Neuronal stem cell (in vitro differentiated cells): ENCODE measurements at regions not wholly inside any gene's neighbourhood (a gene's known extent, or its start where the extent isn't known, plus 50 kb on each side); places are given as distances from the start of the nearest gene placed in this dataset.
"Not testable (repeated sequence)": the region's sequence is repeated elsewhere in the genome, so short reads cannot be mapped to it uniquely, and the experiment has no call there.

Experiments
- DNase-seq: peaks from one replicate; pipeline ENCODE4 v3.0.0-alpha.2; 2013; ENCODE audit warnings: low spot score
- H2AFZ ChIP-seq: one replicate; pipeline ENCODE4 v1.6.1; 2013; ENCODE audit warnings: mild to moderate bottlenecking, low read length, inconsistent platforms
- H2AK5ac ChIP-seq: 2 replicates; pipeline ENCODE4 v1.6.1; 2013; ENCODE audit warnings: low read depth, mild to moderate bottlenecking, inconsistent platforms, low read length, moderate library complexity, mixed read lengths
- H2BK120ac ChIP-seq: 2 replicates; pipeline ENCODE4 v1.6.1; 2013; ENCODE audit warnings: low read depth, mild to moderate bottlenecking, inconsistent platforms, low read length, moderate library complexity, mixed read lengths
- H2BK12ac ChIP-seq: one replicate; pipeline ENCODE4 v1.6.1; 2013; ENCODE audit warnings: low read length, inconsistent platforms
- H2BK15ac ChIP-seq: 2 replicates; pipeline ENCODE4 v1.6.1; 2013; ENCODE audit warnings: mild to moderate bottlenecking, low read length, inconsistent platforms, mixed read lengths
- H2BK5ac ChIP-seq: one replicate; pipeline ENCODE4 v1.6.1; 2013; ENCODE audit warnings: inconsistent platforms, mild to moderate bottlenecking, low read length, moderate library complexity
- H3K14ac ChIP-seq: one replicate; pipeline ENCODE4 v1.6.1; 2013; ENCODE audit warnings: low read length, inconsistent platforms
- H3K18ac ChIP-seq: 2 replicates; pipeline ENCODE4 v1.6.1; 2013; ENCODE audit warnings: low read length, inconsistent platforms
- H3K23ac ChIP-seq: 2 replicates; pipeline ENCODE4 v1.6.1; 2013; ENCODE audit warnings: low read depth, mild to moderate bottlenecking, mixed read lengths, low read length, inconsistent platforms; ENCODE audit not compliant: poor library complexity
- H3K27ac ChIP-seq: replicated peaks from 3 replicates; pipeline ENCODE4 v1.5.1; 2013; ENCODE audit warnings: low read length, inconsistent platforms
- H3K27me3 ChIP-seq, 3 experiments: 2 replicates each; pipeline ENCODE4 v1.6.1; 2013; ENCODE audit warnings: low read length in 3 of 3, mild to moderate bottlenecking in 2 of 3, inconsistent platforms in 1 of 3, low read depth in 1 of 3, mixed read lengths in 1 of 3, moderate library complexity in 1 of 3; ENCODE audit not compliant: control insufficient read depth in 3 of 3, insufficient read depth in 3 of 3
- H3K36me3 ChIP-seq, 2 donors: replicated peaks in 1 of 2; 2 replicates each; pipeline ENCODE4 v1.6.1; 2013; ENCODE audit warnings: low read length in 2 of 2; ENCODE audit not compliant: control insufficient read depth in 2 of 2, insufficient read depth in 2 of 2
- H3K4ac ChIP-seq: 2 replicates; pipeline ENCODE4 v1.6.1; 2013; ENCODE audit warnings: inconsistent platforms, mild to moderate bottlenecking, low read length, moderate library complexity
- H3K4me1 ChIP-seq, 2 donors: 1 replicate in 1 of 2; 2 replicates in 1 of 2; pipeline ENCODE4 v1.6.1; 2013; ENCODE audit warnings: low read length in 2 of 2, low read depth in 1 of 2; ENCODE audit not compliant: control insufficient read depth in 2 of 2, insufficient read depth in 1 of 2
- H3K4me2 ChIP-seq: one replicate; pipeline ENCODE4 v1.6.1; 2013; ENCODE audit warnings: mild to moderate bottlenecking, low read length, inconsistent platforms; ENCODE audit not compliant: insufficient read depth, poor library complexity, severe bottlenecking
- H3K4me3 ChIP-seq, 2 donors: 2 replicates each; pipeline ENCODE4 v1.5.1; 2013; ENCODE audit warnings: low read length in 2 of 2, mild to moderate bottlenecking in 2 of 2, inconsistent platforms in 1 of 2, moderate library complexity in 1 of 2
- H3K79me1 ChIP-seq: one replicate; pipeline ENCODE4 v1.6.1; 2013; ENCODE audit warnings: low read depth, mild to moderate bottlenecking, inconsistent platforms, low read length, moderate library complexity
- H3K9ac ChIP-seq: one replicate; pipeline ENCODE4 v1.6.1; 2013; ENCODE audit warnings: mild to moderate bottlenecking, low read depth, low read length, inconsistent platforms; ENCODE audit not compliant: poor library complexity
- H3K9me3 ChIP-seq, 2 donors: replicated peaks in 1 of 2; 2 replicates each; pipeline versions ENCODE3 to v1.6.1; 2013; ENCODE audit warnings: low read length in 2 of 2, mild to moderate bottlenecking in 2 of 2, inconsistent platforms in 1 of 2, low read depth in 1 of 2, mixed read lengths in 1 of 2, moderate library complexity in 1 of 2; ENCODE audit not compliant: control insufficient read depth in 2 of 2, insufficient read depth in 1 of 2
- H4K8ac ChIP-seq: one replicate; pipeline ENCODE4 v1.6.1; 2013; ENCODE audit warnings: low read depth, mild to moderate bottlenecking, inconsistent platforms, low read length, moderate library complexity
- H4K91ac ChIP-seq: one replicate; pipeline ENCODE4 v1.6.1; 2013; ENCODE audit warnings: low read length, low read depth, mild to moderate bottlenecking, inconsistent platforms; ENCODE audit not compliant: poor library complexity
- WGBS, 2 donors: extraction: QIAGEN DNeasy Blood & Tissue Kit; methylation state at CpG; one replicate each; pipeline ENCODE4 v1.1.7; 2013; ENCODE audit warnings: missing lambda C conversion rate in 2 of 2, mixed read lengths in 1 of 2; ENCODE audit not compliant: insufficient read length in 2 of 2, insufficient replicate concordance in 1 of 2; ENCODE audit errors: extremely low coverage in 2 of 2; 5-methylcytosine and 5-hydroxymethylcytosine counted together

DNA sequence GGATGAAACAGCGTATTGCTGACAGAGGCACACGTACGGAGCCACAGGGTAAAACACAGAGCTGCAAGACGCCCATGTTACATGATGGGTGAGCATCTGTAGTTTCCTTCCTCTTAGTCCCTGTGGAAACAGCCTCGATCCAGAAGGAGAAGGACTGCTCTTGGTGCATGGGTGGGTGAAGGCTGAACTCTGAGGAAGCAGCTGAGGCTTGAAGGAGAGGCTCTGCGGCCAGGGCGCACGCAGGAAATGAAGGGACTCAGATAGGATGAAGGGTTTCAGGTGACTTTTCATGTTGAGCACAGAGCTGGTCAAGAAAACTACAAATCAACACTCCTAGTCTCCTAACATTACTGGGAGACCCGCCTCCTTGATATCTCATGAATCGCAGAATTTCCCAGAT, 65.7 kb upstream of the ADA2 start:
- no peak for DNase-seq
- Histone ChIP-seq H3K4me1 (peaks cover 2 to 5% of the 10 kb centered on the region in 2 donors), H2BK120ac (no peak overlapping the region), H3K14ac (no peak overlapping the region), H3K9ac (no peak overlapping the region), H2BK15ac (no peak overlapping the region), H3K9me3 (no peaks in the 10 kb centered on the region), H3K4ac (no peak overlapping the region), H4K91ac (no peak overlapping the region), H3K27ac (no peak overlapping the region), H2AFZ (no peak overlapping the region), H2BK12ac (no peak overlapping the region), H3K79me1 (no peaks in the 10 kb centered on the region), H3K18ac (no peak overlapping the region), H2BK5ac (no peak overlapping the region), H2AK5ac (no peak overlapping the region), H3K27me3 (peaks cover 0 to 16% (median 0%) of the 10 kb centered on the region in 3 experiments), H4K8ac (no peak overlapping the region), H3K4me3 (peak overlapping the region in 1 of 2 donors; percentile 47), H3K36me3 (no peaks in the 10 kb centered on the region), H3K4me2 (no peak overlapping the region), H3K23ac (no peak overlapping the region)
- no CpG with 5 or more reads among the region's 10 CpGs for WGBS, 2 donors

DNA sequence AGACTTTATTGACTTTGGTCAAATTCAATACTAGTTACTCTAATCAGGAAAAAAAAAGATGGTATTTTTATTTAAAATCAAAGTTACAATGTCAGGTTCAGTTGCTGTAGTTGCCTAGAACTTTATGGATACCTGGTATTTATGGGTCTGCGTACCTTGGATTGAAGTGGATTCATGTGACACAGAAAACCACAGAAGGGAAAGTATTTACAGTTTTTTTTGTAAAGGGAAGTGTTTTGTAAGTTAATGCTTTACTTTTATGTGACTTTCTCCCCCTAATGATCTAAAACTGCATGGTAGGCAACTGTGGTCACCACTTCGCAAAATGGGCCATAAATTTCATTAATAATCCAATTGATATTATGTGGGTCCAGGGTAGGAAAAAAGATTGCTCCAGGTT, 65.2 kb upstream of the ADA2 start:
- H3K79me1 ChIP-seq: no peaks in the 10 kb centered on the region
- DNase-seq: no peak
- H2AK5ac ChIP-seq: no peak overlapping the region
- no peaks in the 10 kb centered on the region for H3K36me3 ChIP-seq
- H3K27ac ChIP-seq: no peak overlapping the region
- no peak overlapping the region for H3K4me3 ChIP-seq
- H2AFZ ChIP-seq: no peak overlapping the region
- no peak overlapping the region for H3K14ac ChIP-seq
- H4K8ac ChIP-seq: no peak overlapping the region
- H2BK15ac ChIP-seq: no peak overlapping the region
- H3K4ac ChIP-seq: no peak overlapping the region
- peaks cover 0 to 16% (median 0%) of the 10 kb centered on the region in 3 experiments for H3K27me3 ChIP-seq
- H4K91ac ChIP-seq: no peak overlapping the region
- no peak overlapping the region for H3K18ac ChIP-seq
- H3K23ac ChIP-seq: no peak overlapping the region
- no peak overlapping the region for H3K4me2 ChIP-seq
- H3K4me1 ChIP-seq: peaks cover 2 to 5% of the 10 kb centered on the region in 2 donors
- no peak overlapping the region for H2BK120ac ChIP-seq
- no peak overlapping the region for H3K9ac ChIP-seq
- no peak overlapping the region for H2BK5ac ChIP-seq
- whole genome bisulfite sequencing, 2 donors: no CpG with 5 or more reads among the region's 2 CpGs
- no peak overlapping the region for H2BK12ac ChIP-seq
- H3K9me3 ChIP-seq: no peaks in the 10 kb centered on the region

DNA sequence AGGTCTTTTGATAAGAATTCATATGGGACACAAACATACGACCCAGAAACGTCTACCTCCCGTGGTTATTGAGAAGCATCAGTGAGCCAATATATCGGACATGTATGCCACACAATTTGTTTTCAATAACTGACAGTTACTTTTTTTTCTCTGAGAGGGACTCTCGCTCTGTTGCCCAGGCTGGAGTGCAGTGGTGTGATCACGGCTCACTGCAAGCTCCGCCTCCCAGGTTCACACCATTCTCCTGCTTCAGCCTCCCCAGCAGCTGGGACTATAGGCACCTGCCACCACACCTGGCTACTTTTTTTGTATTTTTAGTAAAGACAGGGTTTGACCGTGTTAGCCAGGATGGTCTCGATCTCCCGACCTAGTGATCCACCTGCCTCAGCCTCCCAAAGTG, 64.6 kb upstream of the ADA2 start:
- H2AK5ac ChIP-seq, H3K14ac ChIP-seq, H2BK15ac ChIP-seq, H2BK5ac ChIP-seq, H3K27ac ChIP-seq, H2BK120ac ChIP-seq, H4K8ac ChIP-seq, H3K9me3 ChIP-seq, H3K4me1 ChIP-seq, H3K23ac ChIP-seq, H2AFZ ChIP-seq, DNase-seq, H3K18ac ChIP-seq, H3K36me3 ChIP-seq, H3K4me3 ChIP-seq, H3K79me1 ChIP-seq, H2BK12ac ChIP-seq, H4K91ac ChIP-seq, H3K4ac ChIP-seq, H3K9ac ChIP-seq, H3K4me2 ChIP-seq: not testable (repeated sequence)
- peaks cover 0 to 12% (median 0%) of the 10 kb centered on the region in 3 experiments for H3K27me3 ChIP-seq
- no CpG with 5 or more reads among the region's 10 CpGs for WGBS, 2 donors

DNA sequence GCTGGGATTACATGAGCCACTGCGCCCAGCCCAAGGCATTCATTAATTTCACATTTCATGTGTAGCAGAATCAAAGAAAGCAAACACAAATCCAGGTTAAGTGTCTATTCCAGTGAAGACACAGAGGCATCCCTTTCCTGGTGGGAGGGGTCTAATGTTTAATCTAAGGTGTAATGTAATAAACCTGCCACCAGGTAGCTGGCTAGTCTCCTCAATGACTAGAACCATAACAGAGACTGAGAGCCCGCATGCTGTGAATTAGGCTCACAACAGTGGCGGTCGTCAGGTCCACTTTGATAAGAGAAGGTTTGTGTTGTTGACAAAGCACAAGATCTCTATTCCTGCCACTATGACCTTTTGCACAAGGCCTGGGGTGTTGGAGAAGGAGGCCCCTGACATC, 64.2 kb upstream of the ADA2 start:
- H2AK5ac ChIP-seq: no peak overlapping the region
- H3K4me3 ChIP-seq: no peak overlapping the region
- no peak overlapping the region for H2BK12ac ChIP-seq
- no peak overlapping the region for H3K18ac ChIP-seq
- H2BK5ac ChIP-seq: no peak overlapping the region
- H3K9ac ChIP-seq: no peak overlapping the region
- no peak for DNase-seq
- H3K23ac ChIP-seq: no peak overlapping the region
- no CpG with 5 or more reads among the region's 4 CpGs for WGBS, 2 donors
- no peaks in the 10 kb centered on the region for H3K9me3 ChIP-seq
- H2AFZ ChIP-seq: no peak overlapping the region
- peaks cover 0 to 8% (median 0%) of the 10 kb centered on the region in 3 experiments for H3K27me3 ChIP-seq
- no peak overlapping the region for H4K8ac ChIP-seq
- H3K36me3 ChIP-seq: no peaks in the 10 kb centered on the region
- H2BK120ac ChIP-seq: no peak overlapping the region
- no peak overlapping the region for H3K14ac ChIP-seq
- no peaks in the 10 kb centered on the region for H3K79me1 ChIP-seq
- no peak overlapping the region for H3K27ac ChIP-seq
- no peak overlapping the region for H3K4ac ChIP-seq
- H3K4me2 ChIP-seq: no peak overlapping the region
- no peak overlapping the region for H4K91ac ChIP-seq
- no peak overlapping the region for H2BK15ac ChIP-seq
- H3K4me1 ChIP-seq: peaks cover 2 to 3% of the 10 kb centered on the region in 2 donors
